DMS114 treated with DMSO at 0.1 percent for 48 hours (cell line): ENCODE measurements at regions not wholly inside any gene's neighbourhood (a gene's known extent, or its start where the extent isn't known, plus 50 kb on each side); places are given as distances from the start of the nearest gene placed in this dataset.

Experiments used
- DNase-seq: peaks from one replicate; lab custom pipeline; 2025; ENCODE audit not compliant: unreplicated experiment; lab: John Stamatoyannopoulos, UW

- no peak for DNase-seq
Observed at GRCh38 chr20:9923648-9924047, 84.8 kb upstream of the PAK5 start.

- DNase-seq = no peak
Observed at GRCh38 chr20:9920866-9921265, 82.0 kb upstream of the PAK5 start.

DNA sequence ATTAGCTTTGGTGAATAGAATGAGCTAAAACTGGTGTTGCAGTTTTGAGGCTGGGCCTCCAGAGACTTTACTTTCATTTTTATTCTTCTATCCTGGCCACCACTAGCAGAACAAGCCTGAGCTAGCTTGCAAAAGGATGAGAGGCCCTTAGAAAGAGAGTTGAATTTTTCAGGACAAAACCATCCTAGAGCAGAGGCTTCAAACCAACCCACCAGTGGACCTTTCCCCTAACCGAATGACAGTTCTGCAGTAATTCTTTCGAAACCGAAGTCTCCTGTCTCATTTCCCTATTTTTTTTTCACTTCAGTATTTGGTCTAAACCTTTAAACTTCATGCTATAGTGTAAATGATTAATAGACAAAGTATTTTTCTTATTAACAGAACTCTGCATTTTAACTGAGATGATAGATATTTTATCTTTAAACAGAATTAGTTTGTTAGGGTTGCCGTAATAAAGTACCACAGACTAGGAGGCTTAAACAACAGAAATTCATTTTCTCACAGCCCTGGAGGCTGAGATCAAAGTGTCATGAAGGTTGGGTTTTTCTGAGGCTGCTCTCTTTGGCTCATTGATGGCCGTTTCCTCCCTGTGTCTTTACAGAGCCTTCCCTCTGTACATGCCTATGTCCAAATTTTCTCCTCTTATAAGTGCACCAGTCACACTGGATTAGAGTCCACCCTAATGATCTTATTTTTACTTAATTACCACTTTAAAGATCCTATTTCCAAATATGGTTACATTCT lies 80.6 kb upstream of the PAK5 start:
- DNase-seq = no peak

DNA sequence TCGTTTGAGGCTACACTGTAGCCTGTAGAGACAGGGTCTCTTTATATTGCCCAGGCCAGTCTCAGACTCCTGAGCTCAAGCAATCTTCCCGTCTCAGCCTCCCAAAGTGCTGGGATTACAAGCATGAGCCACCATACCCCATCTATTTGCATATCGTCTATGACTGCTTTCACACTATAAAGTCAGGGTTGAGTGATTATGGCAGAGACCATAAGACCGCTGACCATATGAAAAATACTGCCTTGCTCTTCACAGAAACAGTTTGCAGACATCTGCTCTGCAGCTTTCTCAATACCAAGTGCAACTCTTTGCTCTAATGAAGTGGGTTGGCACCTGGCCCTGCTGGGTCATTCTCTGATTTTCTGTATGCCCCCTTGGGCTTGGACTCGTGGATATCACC lies 79.5 kb upstream of the PAK5 start:
- no peak for DNase-seq

DNA sequence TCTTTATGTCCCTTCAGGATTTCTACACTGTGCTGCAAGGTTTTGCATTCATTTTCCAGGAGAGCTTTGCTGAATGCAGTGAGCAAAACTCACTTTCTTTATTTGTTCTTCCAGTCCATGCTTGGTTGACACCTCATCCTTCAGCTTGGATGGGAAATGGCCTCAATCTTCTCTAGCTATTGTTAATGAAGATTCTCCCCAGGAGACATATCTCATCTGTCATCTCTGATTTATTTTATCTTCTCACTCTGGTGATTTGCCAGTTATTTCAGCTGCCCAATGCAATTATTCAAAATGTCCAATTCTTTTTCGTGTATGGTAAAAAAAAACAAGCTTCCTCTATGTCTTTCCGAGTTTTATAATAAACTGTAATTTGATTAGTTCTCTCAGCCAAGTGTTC lies 77.9 kb upstream of the PAK5 start:
- no peak for DNase-seq

GRCh38 chr20:9912858-9913434 lies 74.1 kb upstream of the PAK5 start:
- peak; percentile 24 for DNase-seq

GRCh38 chr20:9912290-9912689 lies 73.4 kb upstream of the PAK5 start:
- no peak for DNase-seq

DNA sequence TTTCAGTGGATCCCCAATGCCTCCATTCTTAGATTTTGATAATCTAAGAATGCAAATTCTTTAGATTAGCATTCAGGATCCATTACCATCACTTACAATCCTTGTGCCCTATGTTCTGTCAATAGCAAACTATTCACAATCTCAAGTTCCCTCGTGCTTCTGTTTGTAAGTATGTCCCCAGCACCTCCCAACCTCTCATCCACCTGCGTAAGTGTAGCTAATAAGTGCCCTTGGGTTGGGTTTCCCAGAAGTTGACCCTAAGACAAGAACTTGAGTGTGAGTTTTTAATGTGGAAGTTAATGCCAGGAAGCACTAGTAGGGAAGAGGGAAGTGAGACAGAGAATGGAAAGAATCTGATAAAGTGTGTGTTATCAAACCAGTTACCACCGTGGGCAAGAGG lies 72.6 kb upstream of the PAK5 start:
- no peak for DNase-seq

DNA sequence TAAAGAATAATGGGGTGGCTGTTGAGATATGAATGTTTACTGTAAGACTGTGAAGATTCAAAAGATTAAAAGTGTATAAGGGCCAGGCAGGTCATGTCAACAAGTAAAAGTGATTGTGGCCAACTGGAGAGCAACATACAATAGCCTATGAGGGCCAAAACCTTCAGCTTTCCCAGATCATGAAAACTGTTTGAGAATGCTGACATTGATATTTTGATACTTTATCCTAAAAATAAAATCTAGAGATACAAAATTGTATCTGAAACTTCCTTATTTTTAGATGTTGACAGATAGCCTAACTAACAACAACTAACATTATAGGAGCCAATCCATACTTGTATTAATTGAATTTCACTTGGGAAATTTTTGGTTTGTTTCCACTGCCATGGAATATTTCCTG lies 70.3 kb upstream of the PAK5 start:
- no peak for DNase-seq

GRCh38 chr20:9903048-9903655 lies 64.3 kb upstream of the PAK5 start:
- DNase-seq = no peak

DNA sequence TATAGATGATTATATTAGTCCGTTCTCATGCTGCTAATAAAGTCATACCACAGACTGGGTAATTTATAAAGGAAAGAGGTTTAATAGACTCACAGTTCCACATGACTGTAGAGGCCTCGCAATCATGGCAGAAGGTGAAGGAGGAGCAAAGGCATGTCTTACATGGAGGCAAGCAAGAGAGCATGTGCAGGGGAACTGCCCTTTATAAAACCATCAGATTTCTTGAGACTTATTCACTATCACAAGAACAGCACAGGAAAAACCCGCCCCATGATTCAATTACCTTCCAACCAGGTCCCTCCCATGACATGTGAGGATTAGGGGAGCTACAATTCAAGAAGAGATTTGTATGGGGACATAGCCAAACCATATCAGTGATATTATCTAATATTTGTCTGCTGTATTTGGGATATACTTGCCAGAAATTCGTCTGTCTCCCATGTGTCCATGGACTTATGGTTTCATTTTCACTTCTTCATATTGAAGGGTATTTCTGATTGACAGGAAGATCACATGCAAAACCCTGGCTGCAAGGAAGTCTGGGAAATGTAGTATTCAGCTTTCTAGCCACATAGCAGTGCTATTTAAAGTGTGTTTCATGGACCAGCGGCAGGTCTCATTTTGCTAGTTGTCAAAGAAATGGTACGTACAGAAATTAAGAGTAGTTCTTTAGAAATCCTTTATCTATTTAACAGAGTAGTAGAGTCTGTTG lies 50.5 kb upstream of the PAK5 start:
- no peak for DNase-seq
